GM18498 (cell line): ENCODE measurements at regions not wholly inside any gene's neighbourhood (a gene's known extent, or its start where the extent isn't known, plus 50 kb on each side); places are given as distances from the start of the nearest gene placed in this dataset.

Experiments used
- ATAC-seq: cut with Tn5 transposase; IDR thresholded peaks from one replicate; pipeline ENCODE4 v1.9.1; 2021; ENCODE audit warnings: mild to moderate bottlenecking, moderate library complexity; ENCODE audit not compliant: unreplicated experiment

GRCh38 chr6:138577151-138577915 is 78.0 kb upstream of the NHSL1 start:
- ATAC-seq = no peak

- no peak for ATAC-seq
Measured at GRCh38 chr6:138580040-138580439, 80.7 kb upstream of the NHSL1 start.

GRCh38 chr6:138580801-138581200 is 81.5 kb upstream of the NHSL1 start:
- no peak for ATAC-seq

GRCh38 chr6:138582573-138582972 is 83.3 kb upstream of the NHSL1 start:
- no peak for ATAC-seq

- peak; percentile 66 for ATAC-seq
Measured at GRCh38 chr6:138586638-138587037, 87.3 kb upstream of the NHSL1 start.

- peak; percentile 35 for ATAC-seq
Measured at GRCh38 chr6:138588805-138589434, 89.6 kb upstream of the NHSL1 start.

- ATAC-seq = peak; percentile 31
Measured at GRCh38 chr6:138590796-138591709, 91.8 kb upstream of the NHSL1 start.

GRCh38 chr6:138592749-138593123 is 93.4 kb upstream of the NHSL1 start:
- ATAC-seq = peak; percentile 67

- ATAC-seq = peak; percentile 69
Measured at GRCh38 chr6:138593124-138593877, 94.0 kb upstream of the NHSL1 start.

- ATAC-seq = no peak
Measured at GRCh38 chr6:138593909-138594757, 94.8 kb upstream of the NHSL1 start.

GRCh38 chr6:138594758-138595140 is 95.5 kb upstream of the NHSL1 start:
- no peak for ATAC-seq

GRCh38 chr6:138596126-138596525 is 96.8 kb upstream of the NHSL1 start:
- no peak for ATAC-seq

- no peak for ATAC-seq
Measured at GRCh38 chr6:138596591-138596990, 97.3 kb upstream of the NHSL1 start.

GRCh38 chr6:138597336-138597735 is 98.0 kb upstream of the NHSL1 start:
- ATAC-seq = no peak

GRCh38 chr6:138598562-138599173 is 99.4 kb upstream of the NHSL1 start:
- ATAC-seq = no peak

- ATAC-seq = no peak
Measured at GRCh38 chr6:138600261-138600660, 101.0 kb upstream of the NHSL1 start.

GRCh38 chr6:138600726-138601125 is 101.4 kb upstream of the NHSL1 start:
- ATAC-seq = no peak

GRCh38 chr6:138601128-138601527 is 101.8 kb upstream of the NHSL1 start:
- no peak for ATAC-seq

GRCh38 chr6:138605958-138606357 is 106.7 kb upstream of the NHSL1 start:
- ATAC-seq = no peak
